Neural cell (in vitro differentiated cells): ENCODE measurements at regions not wholly inside any gene's neighbourhood (a gene's known extent, or its start where the extent isn't known, plus 50 kb on each side); places are given as distances from the start of the nearest gene placed in this dataset.

Source experiments
- H2AFZ ChIP-seq: fragments of 200-600, 300-800 bp; sonication (generic), shearing (Covaris generic); 2 replicates; pipeline ENCODE4 v1.6.0; 2014; ENCODE audit warnings: low read depth, mild to moderate bottlenecking, antibody characterized with exemption, low read length, moderate library complexity
- H3F3A ChIP-seq: fragments of 200-600 bp; shearing (Covaris generic); 2 replicates; pipeline ENCODE4 v1.6.1; 2016; ENCODE audit warnings: mild to moderate bottlenecking, moderate library complexity, mixed read lengths, antibody characterized with exemption, low read length; ENCODE audit not compliant: insufficient read depth, poor library complexity, severe bottlenecking
- H3K27ac ChIP-seq: fragments of 200-600, 300-800 bp; sonication (generic), shearing (Covaris generic); 2 replicates; pipeline ENCODE4 v1.5.1; 2014; ENCODE audit warnings: mild to moderate bottlenecking, low read length, moderate library complexity
- H3K27me3 ChIP-seq: fragments of 300-800, 200-600 bp; sonication (generic), shearing (Covaris generic); 2 replicates; pipeline ENCODE4 v1.6.0; 2014; ENCODE audit warnings: mild to moderate bottlenecking, low read depth, low read length, moderate library complexity; ENCODE audit not compliant: insufficient read depth
- H3K36me3 ChIP-seq: fragments of 300-800, 200-600 bp; sonication (generic), shearing (Covaris generic); 2 replicates; pipeline ENCODE4 v1.5.1; 2014; ENCODE audit warnings: mild to moderate bottlenecking, antibody characterized with exemption, low read length, moderate library complexity; ENCODE audit not compliant: insufficient read depth
- H3K4me2 ChIP-seq: fragments of 300-800, 200-600 bp; sonication (generic), shearing (Covaris generic); 2 replicates; pipeline ENCODE4 v1.6.0; 2014; ENCODE audit warnings: mild to moderate bottlenecking, low read length
- H3K4me3 ChIP-seq: fragments of 300-800, 200-600 bp; sonication (generic), shearing (Covaris generic); 2 replicates; pipeline ENCODE4 v1.5.1; 2014; ENCODE audit warnings: mild to moderate bottlenecking, low read length, moderate library complexity
- H3K79me2 ChIP-seq: fragments of 200-600 bp; shearing (Covaris generic); replicated peaks from 2 replicates; pipeline ENCODE4 v1.6.0; 2014; ENCODE audit warnings: mild to moderate bottlenecking, low read length, moderate library complexity; ENCODE audit not compliant: insufficient read depth
- H3K9ac ChIP-seq: fragments of 300-800, 200-600 bp; sonication (generic), shearing (Covaris generic); 2 replicates; pipeline ENCODE4 v1.6.1; 2016; ENCODE audit warnings: mild to moderate bottlenecking, low read length, mixed read lengths
- H3K9me2 ChIP-seq: fragments of 200-600 bp; shearing (Covaris generic); 2 replicates; pipeline ENCODE4 v1.6.1; 2016; ENCODE audit warnings: mild to moderate bottlenecking, low read length, mixed read lengths; ENCODE audit not compliant: insufficient read depth
- H3K9me3 ChIP-seq: fragments of 200-600, 300-800 bp; sonication (generic), shearing (Covaris generic); 2 replicates; pipeline ENCODE4 v1.6.1; 2016; ENCODE audit warnings: mild to moderate bottlenecking, mixed run types, low read length, moderate library complexity, mixed read lengths
- H4K20me1 ChIP-seq: fragments of 200-600 bp; shearing (Covaris generic); 2 replicates; pipeline ENCODE4 v1.6.1; 2016; ENCODE audit warnings: mild to moderate bottlenecking, mixed run types; ENCODE audit not compliant: insufficient read depth
- EP300 ChIP-seq: fragments of 450-650 bp; conservative IDR thresholded peaks from 2 replicates; pipeline ENCODE4 v1.6.1; 2014; ENCODE audit warnings: antibody characterized with exemption, mild to moderate bottlenecking, moderate library complexity; ENCODE audit not compliant: poor library complexity, severe bottlenecking
- EZH2 ChIP-seq: fragments of 200-600, 300-800 bp; shearing (Covaris generic), sonication (generic); IDR thresholded peaks from 2 replicates; pipeline ENCODE4 v1.6.1; 2014; ENCODE audit warnings: antibody characterized with exemption, low read length, borderline replicate concordance, mild to moderate bottlenecking; ENCODE audit not compliant: insufficient read depth, poor library complexity, severe bottlenecking
- MXI1 ChIP-seq: fragments of 450-650 bp; conservative IDR thresholded peaks from 2 replicates; pipeline ENCODE4 v1.6.1; 2014; ENCODE audit warnings: antibody characterized with exemption, mild to moderate bottlenecking; ENCODE audit not compliant: poor library complexity, severe bottlenecking
- POLR2AphosphoS5 ChIP-seq: IDR thresholded peaks from 2 replicates; pipeline ENCODE4 v1.6.1; 2012
- RAD21 ChIP-seq: fragments of 450-650 bp; conservative IDR thresholded peaks from 2 replicates; pipeline ENCODE4 v1.6.1; 2014; ENCODE audit warnings: antibody characterized with exemption, mild to moderate bottlenecking, moderate library complexity
- SMC3 ChIP-seq: fragments of 450-650 bp; conservative IDR thresholded peaks from 2 replicates; pipeline ENCODE4 v1.6.1; 2014; ENCODE audit warnings: antibody characterized with exemption, mild to moderate bottlenecking, moderate library complexity; ENCODE audit not compliant: poor library complexity
- TAF1 ChIP-seq: IDR thresholded peaks from 2 replicates; pipeline ENCODE4 v1.6.1; 2012; ENCODE audit warnings: low read depth
- TF ChIP-seq, protein P1 (sequence below): fragments of 450-650 bp; IDR thresholded peaks from 2 replicates; pipeline ENCODE4 v1.5.1; 2014; ENCODE audit warnings: antibody characterized with exemption, mild to moderate bottlenecking, moderate library complexity; ENCODE audit not compliant: poor library complexity, severe bottlenecking
- TF ChIP-seq, protein P2 (sequence below): IDR thresholded peaks from 2 replicates; pipeline ENCODE4 v1.6.1; 2012; ENCODE audit warnings: borderline replicate concordance

DNA sequence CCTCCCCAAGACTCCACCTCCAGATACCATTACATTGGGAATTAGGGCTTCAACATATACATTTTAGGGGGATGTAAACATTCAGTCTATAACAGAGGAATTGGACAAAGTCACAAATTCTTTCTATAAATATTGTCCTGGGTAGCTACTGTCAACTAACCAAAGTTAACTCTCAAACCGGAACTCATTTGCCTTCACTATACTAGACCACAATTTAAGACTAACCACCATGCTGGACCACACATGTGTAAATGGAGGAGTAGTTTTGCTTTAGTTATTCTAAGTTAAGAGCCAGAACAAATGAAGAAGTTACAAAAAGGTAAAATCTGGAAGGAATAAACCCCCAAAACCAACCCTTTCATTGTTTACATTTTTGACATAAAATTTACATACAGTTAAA is 222.8 kb downstream of the NDFIP2 start:
- Histone ChIP-seq H4K20me1 (no peaks in the 10 kb centered on the region), H2AFZ (no peak overlapping the region), H3K9me2 (no peaks in the 10 kb centered on the region), H3K9ac (no peak overlapping the region), H3K4me2 (no peak overlapping the region), H3K27ac (no peak overlapping the region), H3K4me3 (no peak overlapping the region), H3K27me3 (no peaks in the 10 kb centered on the region), H3K9me3 (no peaks in the 10 kb centered on the region), H3K36me3 (no peaks in the 10 kb centered on the region), H3K79me2 (no peaks in the 10 kb centered on the region), H3F3A (no peaks in the 10 kb centered on the region)
- TF ChIP-seq, protein P1, sequence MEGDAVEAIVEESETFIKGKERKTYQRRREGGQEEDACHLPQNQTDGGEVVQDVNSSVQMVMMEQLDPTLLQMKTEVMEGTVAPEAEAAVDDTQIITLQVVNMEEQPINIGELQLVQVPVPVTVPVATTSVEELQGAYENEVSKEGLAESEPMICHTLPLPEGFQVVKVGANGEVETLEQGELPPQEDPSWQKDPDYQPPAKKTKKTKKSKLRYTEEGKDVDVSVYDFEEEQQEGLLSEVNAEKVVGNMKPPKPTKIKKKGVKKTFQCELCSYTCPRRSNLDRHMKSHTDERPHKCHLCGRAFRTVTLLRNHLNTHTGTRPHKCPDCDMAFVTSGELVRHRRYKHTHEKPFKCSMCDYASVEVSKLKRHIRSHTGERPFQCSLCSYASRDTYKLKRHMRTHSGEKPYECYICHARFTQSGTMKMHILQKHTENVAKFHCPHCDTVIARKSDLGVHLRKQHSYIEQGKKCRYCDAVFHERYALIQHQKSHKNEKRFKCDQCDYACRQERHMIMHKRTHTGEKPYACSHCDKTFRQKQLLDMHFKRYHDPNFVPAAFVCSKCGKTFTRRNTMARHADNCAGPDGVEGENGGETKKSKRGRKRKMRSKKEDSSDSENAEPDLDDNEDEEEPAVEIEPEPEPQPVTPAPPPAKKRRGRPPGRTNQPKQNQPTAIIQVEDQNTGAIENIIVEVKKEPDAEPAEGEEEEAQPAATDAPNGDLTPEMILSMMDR = no peak
- TF ChIP-seq EP300 (no peak), RAD21 (no peak), EZH2 (no peak), SMC3 (no peak), TAF1 (no peak)
- TF ChIP-seq, protein P2, sequence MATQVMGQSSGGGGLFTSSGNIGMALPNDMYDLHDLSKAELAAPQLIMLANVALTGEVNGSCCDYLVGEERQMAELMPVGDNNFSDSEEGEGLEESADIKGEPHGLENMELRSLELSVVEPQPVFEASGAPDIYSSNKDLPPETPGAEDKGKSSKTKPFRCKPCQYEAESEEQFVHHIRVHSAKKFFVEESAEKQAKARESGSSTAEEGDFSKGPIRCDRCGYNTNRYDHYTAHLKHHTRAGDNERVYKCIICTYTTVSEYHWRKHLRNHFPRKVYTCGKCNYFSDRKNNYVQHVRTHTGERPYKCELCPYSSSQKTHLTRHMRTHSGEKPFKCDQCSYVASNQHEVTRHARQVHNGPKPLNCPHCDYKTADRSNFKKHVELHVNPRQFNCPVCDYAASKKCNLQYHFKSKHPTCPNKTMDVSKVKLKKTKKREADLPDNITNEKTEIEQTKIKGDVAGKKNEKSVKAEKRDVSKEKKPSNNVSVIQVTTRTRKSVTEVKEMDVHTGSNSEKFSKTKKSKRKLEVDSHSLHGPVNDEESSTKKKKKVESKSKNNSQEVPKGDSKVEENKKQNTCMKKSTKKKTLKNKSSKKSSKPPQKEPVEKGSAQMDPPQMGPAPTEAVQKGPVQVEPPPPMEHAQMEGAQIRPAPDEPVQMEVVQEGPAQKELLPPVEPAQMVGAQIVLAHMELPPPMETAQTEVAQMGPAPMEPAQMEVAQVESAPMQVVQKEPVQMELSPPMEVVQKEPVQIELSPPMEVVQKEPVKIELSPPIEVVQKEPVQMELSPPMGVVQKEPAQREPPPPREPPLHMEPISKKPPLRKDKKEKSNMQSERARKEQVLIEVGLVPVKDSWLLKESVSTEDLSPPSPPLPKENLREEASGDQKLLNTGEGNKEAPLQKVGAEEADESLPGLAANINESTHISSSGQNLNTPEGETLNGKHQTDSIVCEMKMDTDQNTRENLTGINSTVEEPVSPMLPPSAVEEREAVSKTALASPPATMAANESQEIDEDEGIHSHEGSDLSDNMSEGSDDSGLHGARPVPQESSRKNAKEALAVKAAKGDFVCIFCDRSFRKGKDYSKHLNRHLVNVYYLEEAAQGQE = no peak

DNA sequence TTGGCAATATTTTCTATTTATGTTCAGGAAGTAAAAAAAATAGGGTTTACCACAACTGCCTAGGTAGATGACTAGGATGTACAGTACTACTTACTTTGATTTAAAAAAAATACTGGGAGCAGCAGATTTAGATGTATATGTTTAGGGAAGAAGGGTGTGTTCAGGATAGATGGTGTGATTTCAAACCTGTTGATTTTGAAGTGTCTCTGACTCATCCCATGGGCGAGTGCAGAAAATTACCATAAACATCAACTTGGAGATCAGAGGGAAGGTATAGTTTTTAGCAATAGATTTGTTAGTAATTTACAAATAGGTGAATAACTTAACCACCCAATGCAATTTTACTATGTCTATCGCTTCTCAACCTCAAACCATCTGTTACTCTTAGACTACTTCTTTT is 214.8 kb downstream of the NDFIP2 start:
- Histone ChIP-seq H3K4me2 (no peak overlapping the region), H3K4me3 (no peak overlapping the region), H4K20me1 (no peaks in the 10 kb centered on the region), H3K27me3 (no peaks in the 10 kb centered on the region), H3K27ac (no peak overlapping the region), H3F3A (no peaks in the 10 kb centered on the region), H2AFZ (no peak overlapping the region), H3K9ac (no peak overlapping the region), H3K9me3 (no peaks in the 10 kb centered on the region), H3K36me3 (no peaks in the 10 kb centered on the region), H3K79me2 (no peaks in the 10 kb centered on the region), H3K9me2 (no peaks in the 10 kb centered on the region)
- TF ChIP-seq, protein P2 = no peak
- no peak for TF ChIP-seq MXI1
- TF ChIP-seq POLR2AphosphoS5 = no peak
- TF ChIP-seq EZH2 = no peak
- TF ChIP-seq SMC3 = no peak
- TF ChIP-seq, protein P1 = no peak
- no peak for TF ChIP-seq EP300
- no peak for TF ChIP-seq RAD21
- no peak for TF ChIP-seq TAF1
